GM13976 (cell line): ENCODE measurements at regions not wholly inside any gene's neighbourhood (a gene's known extent, or its start where the extent isn't known, plus 50 kb on each side); places are given as distances from the start of the nearest gene placed in this dataset.

ENCODE experiments used
- DNase-seq: peaks from one replicate; pipeline ENCODE4 v3.0.0; 2012; ENCODE audit warnings: low spot score
- in situ Hi-C: fragments of 300-500 bp; cut with MboI; formaldehyde crosslinking; loops from one replicate; pipeline ENCODE4 v1.12.0; 2022; ENCODE audit warnings: low sequenced_read_pairs, mixed read lengths, inconsistent platforms; ENCODE audit not compliant: unreplicated experiment
- TF ChIP-seq, protein P1 (sequence below): IDR thresholded peaks from 2 replicates; pipeline ENCODE4 v1.5.1; 2012; ENCODE audit warnings: borderline replicate concordance, mild to moderate bottlenecking; ENCODE audit not compliant: insufficient read depth; ENCODE audit errors: extremely low read depth, missing control alignments, control extremely low read depth

DNA sequence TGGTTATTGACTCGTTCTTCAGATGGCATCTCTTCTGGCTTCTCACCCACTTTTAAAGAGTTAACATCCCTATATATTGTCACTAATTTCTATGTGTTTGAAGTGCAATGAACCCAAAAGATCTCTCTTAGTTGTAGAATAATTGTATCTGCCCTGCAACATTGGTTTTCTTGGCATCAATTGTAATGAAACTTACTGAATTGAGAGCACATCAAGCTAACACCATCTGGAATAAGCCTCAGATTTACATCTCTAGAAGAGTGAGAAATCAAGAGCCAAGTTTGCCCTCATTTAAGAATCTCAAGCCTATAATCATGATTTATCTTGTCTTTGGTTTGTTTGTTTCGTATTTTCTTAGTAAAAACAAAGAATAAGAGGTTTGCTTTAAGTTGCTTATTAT is 372.6 kb upstream of the LRRC7 start:
- DNase-seq = no peak
- in situ Hi-C loops = no loop called here
- TF ChIP-seq, protein P1, sequence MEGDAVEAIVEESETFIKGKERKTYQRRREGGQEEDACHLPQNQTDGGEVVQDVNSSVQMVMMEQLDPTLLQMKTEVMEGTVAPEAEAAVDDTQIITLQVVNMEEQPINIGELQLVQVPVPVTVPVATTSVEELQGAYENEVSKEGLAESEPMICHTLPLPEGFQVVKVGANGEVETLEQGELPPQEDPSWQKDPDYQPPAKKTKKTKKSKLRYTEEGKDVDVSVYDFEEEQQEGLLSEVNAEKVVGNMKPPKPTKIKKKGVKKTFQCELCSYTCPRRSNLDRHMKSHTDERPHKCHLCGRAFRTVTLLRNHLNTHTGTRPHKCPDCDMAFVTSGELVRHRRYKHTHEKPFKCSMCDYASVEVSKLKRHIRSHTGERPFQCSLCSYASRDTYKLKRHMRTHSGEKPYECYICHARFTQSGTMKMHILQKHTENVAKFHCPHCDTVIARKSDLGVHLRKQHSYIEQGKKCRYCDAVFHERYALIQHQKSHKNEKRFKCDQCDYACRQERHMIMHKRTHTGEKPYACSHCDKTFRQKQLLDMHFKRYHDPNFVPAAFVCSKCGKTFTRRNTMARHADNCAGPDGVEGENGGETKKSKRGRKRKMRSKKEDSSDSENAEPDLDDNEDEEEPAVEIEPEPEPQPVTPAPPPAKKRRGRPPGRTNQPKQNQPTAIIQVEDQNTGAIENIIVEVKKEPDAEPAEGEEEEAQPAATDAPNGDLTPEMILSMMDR = no peak

DNA sequence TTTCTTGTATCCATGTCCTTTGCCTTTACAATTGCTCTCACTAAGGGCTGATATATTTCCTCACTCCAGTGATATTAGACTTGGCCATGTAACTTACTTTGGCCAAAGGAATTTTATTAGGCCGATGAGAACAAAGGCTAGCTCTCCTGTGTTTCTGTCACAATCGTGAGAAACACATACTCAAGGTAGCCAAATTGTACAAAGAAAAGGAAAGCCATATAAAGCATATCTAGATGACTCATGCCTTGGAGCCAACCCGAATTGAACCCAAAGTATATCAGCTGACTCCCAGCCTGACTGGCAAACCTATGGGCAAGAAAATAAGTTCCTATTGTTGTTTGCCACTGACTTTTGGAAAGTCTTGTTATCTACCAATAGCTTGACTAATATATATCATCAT is 371.7 kb upstream of the LRRC7 start:
- no peak for DNase-seq
- TF ChIP-seq, protein P1 = no peak
- in situ Hi-C loops = no loop called here

DNA sequence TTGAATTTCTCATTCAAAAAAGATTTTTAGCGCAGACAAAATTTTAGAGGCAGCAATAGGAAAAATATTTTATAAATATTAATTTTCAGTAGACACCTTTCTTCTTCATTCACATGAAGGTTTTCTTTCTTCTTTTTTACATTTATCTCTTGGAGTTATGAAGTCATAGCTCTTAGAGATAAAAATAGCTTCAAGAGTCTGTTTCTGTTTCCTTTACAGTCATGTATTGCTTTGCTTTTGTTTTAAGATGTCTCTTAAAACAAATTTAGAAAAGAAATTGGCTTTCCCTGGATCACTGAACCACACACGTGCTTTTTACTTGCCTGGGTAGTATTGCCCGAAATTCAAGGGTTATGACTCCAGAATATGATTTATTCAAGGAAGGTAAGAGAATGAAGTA is 369.9 kb upstream of the LRRC7 start:
- DNase-seq = no peak
- in situ Hi-C loops = no loop called here
- TF ChIP-seq, protein P1 = no peak

DNA sequence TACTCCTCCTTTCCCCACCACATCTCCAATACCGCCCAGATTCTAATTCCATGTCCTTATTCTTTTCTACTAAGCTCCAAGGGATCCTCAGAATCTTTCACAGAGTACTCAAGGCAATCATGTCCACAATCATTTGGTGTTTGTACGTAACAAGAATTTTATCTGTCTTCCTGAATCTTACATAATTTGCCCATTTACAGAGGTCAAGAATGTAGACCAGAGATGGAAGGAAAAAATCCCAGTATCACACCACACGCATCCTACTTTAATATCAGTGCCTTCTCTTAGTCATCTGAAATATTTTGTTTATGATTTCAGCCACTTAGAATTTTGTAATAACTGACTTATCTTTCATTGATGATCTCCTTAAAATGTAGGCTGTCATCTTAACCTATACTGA is 366.0 kb upstream of the LRRC7 start:
- TF ChIP-seq, protein P1 = no peak
- in situ Hi-C loops = no loop called here
- no peak for DNase-seq

DNA sequence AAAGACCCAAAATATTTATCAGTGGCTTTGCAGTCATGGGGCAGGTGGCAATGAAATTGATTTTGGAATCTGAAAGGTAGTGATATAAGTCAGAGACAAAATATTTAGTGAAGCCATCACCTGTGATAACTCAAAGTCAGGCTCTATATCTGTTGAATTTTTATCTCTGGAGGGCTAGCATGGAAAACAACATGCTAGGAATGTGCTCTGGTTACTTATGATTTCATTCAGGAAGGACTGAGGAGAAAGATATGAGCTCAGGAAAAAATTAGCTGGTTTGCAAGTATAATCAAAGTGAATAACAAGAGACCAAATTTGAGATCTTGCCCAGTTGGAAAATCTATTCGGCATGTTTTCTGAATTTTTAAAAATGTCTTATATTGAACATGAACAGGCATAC is 364.6 kb upstream of the LRRC7 start:
- TF ChIP-seq, protein P1 = no peak
- in situ Hi-C loops = no loop called here
- DNase-seq = no peak

DNA sequence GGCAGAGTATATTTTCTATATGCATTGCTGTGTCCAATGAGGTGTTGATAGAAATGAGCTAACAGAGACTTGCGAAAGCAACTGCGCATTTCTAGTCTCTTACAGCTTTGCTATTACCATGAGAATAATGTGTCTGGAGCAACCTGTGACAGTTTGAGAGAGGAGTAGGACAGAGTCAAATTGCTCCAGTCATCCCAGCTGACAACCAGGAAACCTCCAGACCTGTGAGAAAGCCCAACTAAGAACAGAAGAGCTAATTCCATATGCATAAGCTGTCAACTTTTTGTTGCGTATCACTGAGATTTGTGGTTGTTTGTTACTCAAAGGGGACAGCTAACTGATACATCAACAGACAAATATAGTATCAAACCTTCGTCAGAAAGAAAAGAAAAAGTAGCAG is 354.1 kb upstream of the LRRC7 start:
- TF ChIP-seq, protein P1 = no peak
- in situ Hi-C loops = no loop called here
- DNase-seq = no peak

DNA sequence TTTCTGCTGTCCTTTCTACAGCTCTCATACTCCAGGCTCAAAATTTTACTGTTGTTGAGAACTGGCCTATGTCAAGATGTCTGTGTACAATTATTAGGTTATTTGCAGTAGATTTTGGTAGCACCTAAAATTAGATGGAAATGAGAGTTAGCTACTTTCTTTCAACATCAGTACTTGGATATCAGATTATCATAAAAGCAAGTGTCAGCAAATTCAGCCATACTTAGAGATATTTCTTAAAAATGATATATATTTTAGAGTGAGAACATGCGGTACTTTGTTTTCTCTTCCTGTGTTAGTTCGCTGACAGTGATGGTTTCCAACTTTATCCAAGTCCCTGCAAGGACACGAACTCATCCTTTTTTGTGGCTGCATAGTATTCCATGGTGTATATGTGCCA is 351.8 kb upstream of the LRRC7 start:
- TF ChIP-seq, protein P1 = no peak
- in situ Hi-C loops = no loop called here
- DNase-seq = no peak
